ENCODE measurements at regions not wholly inside any gene's neighbourhood (a gene's known extent, or its start where the extent isn't known, plus 50 kb on each side); places are given as distances from the start of the nearest gene placed in this dataset.

DNA sequence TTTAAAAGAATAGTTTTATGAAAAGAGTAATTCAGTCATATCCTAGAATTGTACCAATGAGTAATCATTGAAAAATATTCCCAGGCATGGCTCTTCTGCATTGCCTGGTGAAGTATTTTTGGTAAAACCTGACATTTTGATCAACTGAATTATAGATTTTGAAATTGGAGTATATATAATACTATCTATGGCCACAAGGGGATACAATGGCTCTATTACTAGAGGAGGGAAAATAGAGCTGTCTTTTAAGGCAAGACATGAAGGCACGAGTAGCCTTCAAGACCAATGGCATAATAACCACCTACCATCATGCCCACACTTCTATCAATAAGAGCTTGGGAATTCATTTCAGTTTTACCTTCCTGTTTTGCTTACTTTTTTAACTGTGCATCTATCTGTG, 1241.4 kb upstream of the TMEM132C start:
- Histone ChIP-seq H3K4me3 (no peak overlapping the region), H3K9me3 (no peaks in the 10 kb centered on the region), H3K4me1 (no peaks in the 10 kb centered on the region), H3K36me3 (no peaks in the 10 kb centered on the region), H3K27ac (no peak overlapping the region), H3K27me3 (replicated peaks in 1 of 7) (no peaks in the 10 kb centered on the region)
- no peak for DNase-seq
- 47 to 76% (median 58%) methylated on average over 1 of the region's 1 CpG for WGBS, 5 donors
- intact Hi-C loops (cut with DNase I; ENCODE audit: low total_unique reads), result no loop called here
- TF ChIP-seq, protein P1, sequence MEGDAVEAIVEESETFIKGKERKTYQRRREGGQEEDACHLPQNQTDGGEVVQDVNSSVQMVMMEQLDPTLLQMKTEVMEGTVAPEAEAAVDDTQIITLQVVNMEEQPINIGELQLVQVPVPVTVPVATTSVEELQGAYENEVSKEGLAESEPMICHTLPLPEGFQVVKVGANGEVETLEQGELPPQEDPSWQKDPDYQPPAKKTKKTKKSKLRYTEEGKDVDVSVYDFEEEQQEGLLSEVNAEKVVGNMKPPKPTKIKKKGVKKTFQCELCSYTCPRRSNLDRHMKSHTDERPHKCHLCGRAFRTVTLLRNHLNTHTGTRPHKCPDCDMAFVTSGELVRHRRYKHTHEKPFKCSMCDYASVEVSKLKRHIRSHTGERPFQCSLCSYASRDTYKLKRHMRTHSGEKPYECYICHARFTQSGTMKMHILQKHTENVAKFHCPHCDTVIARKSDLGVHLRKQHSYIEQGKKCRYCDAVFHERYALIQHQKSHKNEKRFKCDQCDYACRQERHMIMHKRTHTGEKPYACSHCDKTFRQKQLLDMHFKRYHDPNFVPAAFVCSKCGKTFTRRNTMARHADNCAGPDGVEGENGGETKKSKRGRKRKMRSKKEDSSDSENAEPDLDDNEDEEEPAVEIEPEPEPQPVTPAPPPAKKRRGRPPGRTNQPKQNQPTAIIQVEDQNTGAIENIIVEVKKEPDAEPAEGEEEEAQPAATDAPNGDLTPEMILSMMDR (IDR thresholded peaks at IDR 0.05 in 8 of 11, conservative IDR thresholded peaks at IDR 0.05 in 3 of 11), result no peak
- TF ChIP-seq POLR2A (IDR thresholded peaks at IDR 0.05) (no peak), POLR2AphosphoS5 (IDR thresholded peaks at IDR 0.05) (no peak)

DNA sequence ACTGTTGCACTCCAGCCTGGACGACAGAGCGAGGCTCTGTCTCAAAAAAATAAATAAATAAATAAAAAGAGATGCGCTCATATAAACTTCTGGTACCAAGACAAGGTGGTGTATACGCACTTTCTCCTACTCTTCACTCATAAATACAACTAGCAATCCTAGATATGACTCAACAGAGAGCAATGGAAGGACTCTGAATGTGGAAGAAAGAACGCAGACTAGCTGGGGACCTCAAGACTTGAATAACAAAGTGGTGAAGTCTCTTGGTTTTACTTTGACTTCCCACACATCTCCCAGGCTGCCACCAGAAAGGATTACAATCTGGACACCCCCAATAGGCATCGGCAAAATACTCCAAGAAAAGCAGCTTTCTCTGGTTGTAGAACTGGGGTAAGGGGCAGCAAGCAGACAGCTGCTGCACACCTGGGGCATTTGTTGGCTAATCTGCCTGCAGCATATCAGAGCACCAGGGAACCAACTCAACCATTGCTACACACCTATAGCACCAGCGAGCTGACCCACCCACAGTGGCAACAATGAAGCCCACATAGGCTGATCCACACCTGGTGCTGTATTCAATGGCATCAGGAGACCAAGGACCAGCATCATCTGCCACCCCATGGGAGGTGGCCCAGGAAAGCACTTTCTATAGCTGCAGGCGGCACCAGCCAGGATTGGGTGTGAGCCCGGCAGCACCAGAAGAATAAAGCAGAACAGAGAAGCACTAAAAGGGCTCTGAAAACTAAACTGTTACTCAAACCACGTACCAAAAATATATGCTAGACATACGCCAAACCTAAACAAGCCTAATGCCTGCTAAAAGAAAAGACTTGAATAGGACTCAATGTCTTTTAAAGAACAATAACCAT, 1231.7 kb upstream of the TMEM132C start:
- intact Hi-C loops (cut with DNase I; ENCODE audit: low total_unique reads), result no loop called here
- H3K27me3 ChIP-seq (replicated peaks in 1 of 7), result no peaks in the 10 kb centered on the region
- H3K9me3 ChIP-seq, result no peaks in the 10 kb centered on the region
- no peak overlapping the region for H3K27ac ChIP-seq
- H3K4me1 ChIP-seq, result no peaks in the 10 kb centered on the region
- no peak for DNase-seq
- H3K36me3 ChIP-seq, result no peaks in the 10 kb centered on the region
- no peak overlapping the region for H3K4me3 ChIP-seq
- TF ChIP-seq POLR2A (IDR thresholded peaks at IDR 0.05) (no peak), POLR2AphosphoS5 (IDR thresholded peaks at IDR 0.05) (no peak)
- TF ChIP-seq, protein P1 (IDR thresholded peaks at IDR 0.05 in 8 of 11, conservative IDR thresholded peaks at IDR 0.05 in 3 of 11), result no peak
- 86 to 92% (median 90%) methylated on average over 11 of the region's 11 CpGs for WGBS, 5 donors

DNA sequence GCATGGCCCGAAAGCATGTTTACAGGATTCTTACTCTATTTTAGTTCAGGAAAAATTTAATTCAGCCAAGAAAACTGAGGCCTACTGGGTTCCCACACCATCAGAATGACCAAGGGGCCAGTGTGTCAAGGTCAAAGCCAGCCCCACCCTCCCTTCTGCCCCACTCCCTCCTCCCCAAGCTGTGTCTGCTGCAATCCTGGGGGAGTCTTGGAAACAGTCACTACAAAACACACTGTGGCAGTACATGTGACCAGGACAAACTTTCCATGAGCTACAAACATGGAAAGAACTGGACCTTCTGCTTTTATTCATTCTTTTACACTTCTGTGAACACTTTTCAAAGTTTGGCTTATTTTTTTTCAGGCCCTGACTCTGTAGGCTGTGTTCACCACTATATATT, 1228.8 kb upstream of the TMEM132C start:
- DNase-seq, result no peak
- Histone ChIP-seq H3K4me1 (no peaks in the 10 kb centered on the region), H3K27ac (no peak overlapping the region), H3K4me3 (no peak overlapping the region), H3K36me3 (no peaks in the 10 kb centered on the region), H3K9me3 (no peaks in the 10 kb centered on the region), H3K27me3 (replicated peaks in 1 of 7) (peaks cover 0 to 1% (median 0%) of the 10 kb centered on the region in 7 donors)
- intact Hi-C loops (cut with DNase I; ENCODE audit: low total_unique reads), result no loop called here
- TF ChIP-seq POLR2A (IDR thresholded peaks at IDR 0.05), result no peak
- TF ChIP-seq POLR2AphosphoS5 (IDR thresholded peaks at IDR 0.05), result no peak
- TF ChIP-seq, protein P1 (IDR thresholded peaks at IDR 0.05 in 8 of 11, conservative IDR thresholded peaks at IDR 0.05 in 3 of 11), result no peak
- WGBS, 5 donors, result 91 to 97% (median 92%) methylated on average over 1 of the region's 1 CpG

DNA sequence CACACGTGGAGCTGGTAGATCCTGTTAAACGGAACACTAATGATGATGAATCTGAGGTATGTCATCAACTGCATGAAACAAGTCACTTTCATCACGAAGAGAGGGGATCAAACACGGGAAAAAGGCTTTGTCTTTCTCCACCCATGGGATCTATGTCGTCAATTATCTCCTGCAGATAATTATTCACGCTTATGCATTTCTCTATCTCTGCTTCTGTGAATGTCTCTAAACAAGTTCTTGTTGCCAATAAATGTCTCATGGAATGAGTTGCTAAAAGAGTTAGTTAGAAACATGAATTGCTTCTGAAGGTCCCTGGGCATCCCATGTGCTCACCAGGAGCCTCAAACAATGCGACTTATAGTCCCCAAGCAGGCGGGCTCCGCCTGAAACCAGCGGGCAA, 1228.2 kb upstream of the TMEM132C start:
- intact Hi-C loops (cut with DNase I; ENCODE audit: low total_unique reads), result no loop called here
- no peak overlapping the region for H3K27ac ChIP-seq
- no peaks in the 10 kb centered on the region for H3K36me3 ChIP-seq
- H3K9me3 ChIP-seq, result no peaks in the 10 kb centered on the region
- no peak for DNase-seq
- TF ChIP-seq POLR2AphosphoS5 (IDR thresholded peaks at IDR 0.05), result no peak
- TF ChIP-seq, protein P1 (IDR thresholded peaks at IDR 0.05 in 8 of 11, conservative IDR thresholded peaks at IDR 0.05 in 3 of 11), result no peak
- TF ChIP-seq POLR2A (IDR thresholded peaks at IDR 0.05), result no peak
- H3K27me3 ChIP-seq (replicated peaks in 1 of 7), result peaks cover 0 to 7% (median 0%) of the 10 kb centered on the region in 7 donors
- 75 to 86% (median 81%) methylated on average over 10 of the region's 10 CpGs for WGBS, 5 donors
- no peaks in the 10 kb centered on the region for H3K4me1 ChIP-seq
- no peak overlapping the region for H3K4me3 ChIP-seq
